Keratinocyte (primary cell): ENCODE measurements at regions not wholly inside any gene's neighbourhood (a gene's known extent, or its start where the extent isn't known, plus 50 kb on each side); places are given as distances from the start of the nearest gene placed in this dataset.

ENCODE experiments used
- DNase-seq: peaks from one replicate; pipeline ENCODE4 v3.0.0-alpha.2; 2011; ENCODE audit warnings: low read depth, missing footprints, low spot score
- FAIRE-seq: peaks from 2 replicates; lab custom pipeline; 2011; peaks lifted over from hg19 to GRCh38; lab: Jason Lieb, UNC
- H2AFZ ChIP-seq: 2 replicates; pipeline ENCODE4 v1.6.0; 2012; ENCODE audit warnings: low read length, control low read depth, inconsistent platforms; ENCODE audit not compliant: control insufficient read depth
- H3K27ac ChIP-seq: 2 replicates; pipeline ENCODE4 v1.5.1; 2011; ENCODE audit warnings: low read length; ENCODE audit not compliant: control insufficient read depth, insufficient read depth
- H3K27me3 ChIP-seq: 3 replicates; pipeline ENCODE4 v1.6.0; 2011; ENCODE audit warnings: low read length; ENCODE audit not compliant: control insufficient read depth, insufficient read depth; ENCODE audit errors: extremely low read depth
- H3K36me3 ChIP-seq, 2 experiments: 2 replicates in 1 of 2; 3 replicates in 1 of 2; pipeline ENCODE4 v1.5.1; 2011; ENCODE audit warnings: low read length in 2 of 2, mild to moderate bottlenecking in 1 of 2; ENCODE audit not compliant: control insufficient read depth in 2 of 2, insufficient read depth in 2 of 2; ENCODE audit errors: extremely low read depth in 1 of 2
- H3K4me1 ChIP-seq: 3 replicates; pipeline ENCODE4 v1.5.1; 2011; ENCODE audit warnings: low read length; ENCODE audit not compliant: control insufficient read depth, insufficient read depth; ENCODE audit errors: extremely low read depth
- H3K4me2 ChIP-seq: 3 replicates; pipeline ENCODE4 v1.6.0; 2011; ENCODE audit warnings: low read depth, low read length; ENCODE audit not compliant: control insufficient read depth, insufficient read depth; ENCODE audit errors: extremely low read depth
- H3K4me3 ChIP-seq, 3 experiments: fragments of 200-600 bp in 1 of 3; sonication (generic) in 1 of 3; 2 replicates in 2 of 3; 3 replicates in 1 of 3; pipeline ENCODE4 v1.5.1; 2011 to 2016; ENCODE audit warnings: low read length in 3 of 3, mild to moderate bottlenecking in 3 of 3, control low read depth in 2 of 3, inconsistent platforms in 1 of 3, low read depth in 1 of 3, mixed read lengths in 1 of 3, mixed run types in 1 of 3, moderate library complexity in 1 of 3; ENCODE audit not compliant: control insufficient read depth in 2 of 3, insufficient read depth in 2 of 3; ENCODE audit errors: extremely low read depth in 1 of 3
- H3K79me2 ChIP-seq: 2 replicates; pipeline ENCODE4 v1.6.0; 2012; ENCODE audit warnings: low read length; ENCODE audit not compliant: control insufficient read depth, insufficient read depth
- H3K9ac ChIP-seq: 3 replicates; pipeline ENCODE4 v1.6.0; 2011; ENCODE audit warnings: low read length; ENCODE audit not compliant: control insufficient read depth, insufficient read depth; ENCODE audit errors: extremely low read depth
- H3K9me1 ChIP-seq: 3 replicates; pipeline ENCODE4 v1.6.0; 2011; ENCODE audit warnings: low read length; ENCODE audit not compliant: control insufficient read depth, insufficient read depth; ENCODE audit errors: extremely low read depth
- H3K9me3 ChIP-seq: 2 replicates; pipeline ENCODE4 v1.5.1; 2012; ENCODE audit warnings: low read depth, low read length; ENCODE audit not compliant: control insufficient read depth
- H4K20me1 ChIP-seq: 3 replicates; pipeline ENCODE4 v1.6.0; 2011; ENCODE audit warnings: low read length; ENCODE audit not compliant: control insufficient read depth, insufficient read depth; ENCODE audit errors: extremely low read depth
- EZH2 ChIP-seq: IDR thresholded peaks from one replicate; pipeline ENCODE4 v1.6.1; 2012; ENCODE audit warnings: inconsistent platforms, mild to moderate bottlenecking, low read length, moderate library complexity
- dilution Hi-C: fragments of 300-500 bp; cut with MboI; formaldehyde crosslinking; loops from one replicate; pipeline ENCODE4 v1.7.0; 2020; ENCODE audit warnings: low sequenced_read_pairs; ENCODE audit not compliant: extremely low pct_ligation_motif_present
- TF ChIP-seq, protein P1 (sequence below), 3 experiments: IDR thresholded peaks in 1 of 3; conservative IDR thresholded peaks in 1 of 3; optimal IDR thresholded peaks in 1 of 3; 2 replicates in 2 of 3; 3 replicates in 1 of 3; pipeline versions ENCODE3 to v1.5.1; 2011; ENCODE audit warnings: low read length in 3 of 3, mild to moderate bottlenecking in 3 of 3, moderate library complexity in 2 of 3, control low read depth in 1 of 3, inconsistent platforms in 1 of 3; ENCODE audit not compliant: insufficient read depth in 2 of 3; ENCODE audit errors: extremely low read depth in 1 of 3

DNA sequence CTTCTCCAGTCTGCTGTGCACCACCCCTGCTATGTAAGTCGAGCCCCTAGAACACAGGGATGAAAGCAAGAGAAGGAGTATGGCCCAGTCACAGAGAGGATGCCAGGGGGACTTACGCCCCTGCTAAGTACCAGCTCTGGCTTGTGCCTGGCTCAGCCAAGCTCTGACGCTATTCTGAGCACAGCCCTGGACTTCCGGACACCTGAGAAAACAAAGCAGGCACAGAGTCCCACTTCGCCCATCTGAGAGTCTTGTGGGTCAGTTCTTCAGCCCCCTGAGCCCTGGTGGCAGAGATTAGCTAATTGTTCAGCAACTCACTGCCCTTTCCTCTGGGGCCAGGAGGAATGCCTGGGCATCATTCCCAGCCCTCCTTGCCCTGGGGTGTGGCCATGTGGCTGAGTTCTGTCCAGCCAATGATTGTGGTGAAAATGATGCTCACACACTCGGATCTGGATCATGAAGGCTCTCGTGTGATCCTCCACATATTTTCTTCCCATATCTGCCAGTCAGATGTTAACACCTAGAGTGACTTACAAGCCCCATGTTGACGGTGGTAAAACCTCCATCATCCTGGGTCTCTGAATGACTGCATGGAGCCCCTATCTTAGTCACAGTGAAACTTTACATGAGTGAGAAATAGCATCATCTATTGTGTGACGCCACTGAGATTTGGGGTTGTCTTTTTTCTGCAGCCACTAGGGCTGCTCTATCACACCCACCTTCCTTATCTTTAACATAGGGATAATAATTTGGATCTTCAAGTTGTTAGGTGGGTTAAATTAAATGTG, 105.7 kb downstream of the TPRA1 start:
- no peaks in the 10 kb centered on the region for H3K4me1 ChIP-seq
- no peak for TF ChIP-seq EZH2
- TF ChIP-seq, protein P1, sequence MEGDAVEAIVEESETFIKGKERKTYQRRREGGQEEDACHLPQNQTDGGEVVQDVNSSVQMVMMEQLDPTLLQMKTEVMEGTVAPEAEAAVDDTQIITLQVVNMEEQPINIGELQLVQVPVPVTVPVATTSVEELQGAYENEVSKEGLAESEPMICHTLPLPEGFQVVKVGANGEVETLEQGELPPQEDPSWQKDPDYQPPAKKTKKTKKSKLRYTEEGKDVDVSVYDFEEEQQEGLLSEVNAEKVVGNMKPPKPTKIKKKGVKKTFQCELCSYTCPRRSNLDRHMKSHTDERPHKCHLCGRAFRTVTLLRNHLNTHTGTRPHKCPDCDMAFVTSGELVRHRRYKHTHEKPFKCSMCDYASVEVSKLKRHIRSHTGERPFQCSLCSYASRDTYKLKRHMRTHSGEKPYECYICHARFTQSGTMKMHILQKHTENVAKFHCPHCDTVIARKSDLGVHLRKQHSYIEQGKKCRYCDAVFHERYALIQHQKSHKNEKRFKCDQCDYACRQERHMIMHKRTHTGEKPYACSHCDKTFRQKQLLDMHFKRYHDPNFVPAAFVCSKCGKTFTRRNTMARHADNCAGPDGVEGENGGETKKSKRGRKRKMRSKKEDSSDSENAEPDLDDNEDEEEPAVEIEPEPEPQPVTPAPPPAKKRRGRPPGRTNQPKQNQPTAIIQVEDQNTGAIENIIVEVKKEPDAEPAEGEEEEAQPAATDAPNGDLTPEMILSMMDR (optimal IDR thresholded peaks at IDR 0.05 in 1 of 3, IDR thresholded peaks at IDR 0.05 in 1 of 3, conservative IDR thresholded peaks at IDR 0.05 in 1 of 3; ENCODE audit: extremely low read depth in 1 of 3, insufficient read depth in 2 of 3, low read length in 3 of 3), result no peak
- H3K4me2 ChIP-seq, result no peak overlapping the region
- no peak overlapping the region for H3K9ac ChIP-seq
- DNase-seq (no peak), FAIRE-seq (no peak)
- no peak overlapping the region for H3K4me3 ChIP-seq
- no peaks in the 10 kb centered on the region for H3K36me3 ChIP-seq
- no peaks in the 10 kb centered on the region for H4K20me1 ChIP-seq
- no peak overlapping the region for H3K27ac ChIP-seq
- no peaks in the 10 kb centered on the region for H3K9me1 ChIP-seq
- no peak overlapping the region for H2AFZ ChIP-seq
- peaks cover 3% of the 10 kb centered on the region for H3K27me3 ChIP-seq
- H3K79me2 ChIP-seq, result no peaks in the 10 kb centered on the region
- dilution Hi-C loops, result no loop called here
- H3K9me3 ChIP-seq, result no peaks in the 10 kb centered on the region

DNA sequence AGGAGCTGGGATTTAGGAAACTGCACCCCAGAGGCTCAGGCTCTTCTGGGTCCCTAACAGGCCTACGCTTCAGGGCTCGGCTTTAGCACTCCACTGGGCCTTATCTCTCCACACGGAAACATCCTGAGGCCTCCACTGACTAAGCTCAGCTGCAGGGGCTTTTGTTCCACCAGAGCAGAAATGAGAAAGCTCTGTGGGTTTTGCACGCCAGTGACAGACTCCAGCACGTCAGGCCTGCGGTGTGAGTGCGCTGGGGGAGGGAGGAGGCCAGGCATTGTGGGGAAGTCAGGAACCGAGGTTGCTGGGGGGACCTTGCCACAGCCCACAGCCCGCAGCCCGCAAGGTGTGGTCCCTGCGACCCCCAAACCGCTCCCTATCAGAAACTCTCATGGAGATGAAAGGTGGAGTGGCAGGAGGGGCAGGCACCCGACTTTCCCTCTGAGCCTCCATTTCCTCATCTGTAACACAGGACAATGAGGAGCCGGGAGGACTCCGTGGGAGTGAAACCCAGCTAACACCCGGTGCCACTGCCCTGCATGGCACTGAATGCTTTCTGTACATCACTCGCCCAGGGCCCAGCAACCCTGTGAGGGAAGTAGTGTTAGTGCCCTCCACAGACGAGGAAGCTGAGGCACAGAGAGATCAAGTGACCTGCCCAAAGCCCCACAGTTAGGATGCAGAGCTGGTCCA, 106.5 kb downstream of the TPRA1 start:
- no peak overlapping the region for H3K4me3 ChIP-seq
- peaks cover 3% of the 10 kb centered on the region for H3K27me3 ChIP-seq
- no peaks in the 10 kb centered on the region for H4K20me1 ChIP-seq
- H3K9ac ChIP-seq, result no peak overlapping the region
- H3K9me1 ChIP-seq, result no peaks in the 10 kb centered on the region
- H3K36me3 ChIP-seq, result no peaks in the 10 kb centered on the region
- no peaks in the 10 kb centered on the region for H3K4me1 ChIP-seq
- TF ChIP-seq, protein P1 (optimal IDR thresholded peaks at IDR 0.05 in 1 of 3, IDR thresholded peaks at IDR 0.05 in 1 of 3, conservative IDR thresholded peaks at IDR 0.05 in 1 of 3; ENCODE audit: extremely low read depth in 1 of 3, insufficient read depth in 2 of 3, low read length in 3 of 3), result no peak
- no peak for FAIRE-seq
- dilution Hi-C loops, result no loop called here
- no peak overlapping the region for H3K27ac ChIP-seq
- no peak for DNase-seq
- H2AFZ ChIP-seq, result no peak overlapping the region
- no peaks in the 10 kb centered on the region for H3K79me2 ChIP-seq
- H3K4me2 ChIP-seq, result no peak overlapping the region
- no peaks in the 10 kb centered on the region for H3K9me3 ChIP-seq
